Neuronal stem cell (in vitro differentiated cells): ENCODE measurements at regions not wholly inside any gene's neighbourhood (a gene's known extent, or its start where the extent isn't known, plus 50 kb on each side); places are given as distances from the start of the nearest gene placed in this dataset.

Source experiments
- DNase-seq: peaks from one replicate; pipeline ENCODE4 v3.0.0-alpha.2; 2013; ENCODE audit warnings: low spot score
- H2AFZ ChIP-seq: one replicate; pipeline ENCODE4 v1.6.1; 2013; ENCODE audit warnings: mild to moderate bottlenecking, low read length, inconsistent platforms
- H2AK5ac ChIP-seq: 2 replicates; pipeline ENCODE4 v1.6.1; 2013; ENCODE audit warnings: low read depth, mild to moderate bottlenecking, inconsistent platforms, low read length, moderate library complexity, mixed read lengths
- H2BK120ac ChIP-seq: 2 replicates; pipeline ENCODE4 v1.6.1; 2013; ENCODE audit warnings: low read depth, mild to moderate bottlenecking, inconsistent platforms, low read length, moderate library complexity, mixed read lengths
- H2BK12ac ChIP-seq: one replicate; pipeline ENCODE4 v1.6.1; 2013; ENCODE audit warnings: low read length, inconsistent platforms
- H2BK15ac ChIP-seq: 2 replicates; pipeline ENCODE4 v1.6.1; 2013; ENCODE audit warnings: mild to moderate bottlenecking, low read length, inconsistent platforms, mixed read lengths
- H2BK5ac ChIP-seq: one replicate; pipeline ENCODE4 v1.6.1; 2013; ENCODE audit warnings: inconsistent platforms, mild to moderate bottlenecking, low read length, moderate library complexity
- H3K14ac ChIP-seq: one replicate; pipeline ENCODE4 v1.6.1; 2013; ENCODE audit warnings: low read length, inconsistent platforms
- H3K18ac ChIP-seq: 2 replicates; pipeline ENCODE4 v1.6.1; 2013; ENCODE audit warnings: low read length, inconsistent platforms
- H3K23ac ChIP-seq: 2 replicates; pipeline ENCODE4 v1.6.1; 2013; ENCODE audit warnings: low read depth, mild to moderate bottlenecking, mixed read lengths, low read length, inconsistent platforms; ENCODE audit not compliant: poor library complexity
- H3K27ac ChIP-seq: replicated peaks from 3 replicates; pipeline ENCODE4 v1.5.1; 2013; ENCODE audit warnings: low read length, inconsistent platforms
- H3K27me3 ChIP-seq, 3 experiments: 2 replicates each; pipeline ENCODE4 v1.6.1; 2013; ENCODE audit warnings: low read length in 3 of 3, mild to moderate bottlenecking in 2 of 3, inconsistent platforms in 1 of 3, low read depth in 1 of 3, mixed read lengths in 1 of 3, moderate library complexity in 1 of 3; ENCODE audit not compliant: control insufficient read depth in 3 of 3, insufficient read depth in 3 of 3
- H3K36me3 ChIP-seq, 2 donors: replicated peaks in 1 of 2; 2 replicates each; pipeline ENCODE4 v1.6.1; 2013; ENCODE audit warnings: low read length in 2 of 2; ENCODE audit not compliant: control insufficient read depth in 2 of 2, insufficient read depth in 2 of 2
- H3K4ac ChIP-seq: 2 replicates; pipeline ENCODE4 v1.6.1; 2013; ENCODE audit warnings: inconsistent platforms, mild to moderate bottlenecking, low read length, moderate library complexity
- H3K4me1 ChIP-seq, 2 donors: 1 replicate in 1 of 2; 2 replicates in 1 of 2; pipeline ENCODE4 v1.6.1; 2013; ENCODE audit warnings: low read length in 2 of 2, low read depth in 1 of 2; ENCODE audit not compliant: control insufficient read depth in 2 of 2, insufficient read depth in 1 of 2
- H3K4me2 ChIP-seq: one replicate; pipeline ENCODE4 v1.6.1; 2013; ENCODE audit warnings: mild to moderate bottlenecking, low read length, inconsistent platforms; ENCODE audit not compliant: insufficient read depth, poor library complexity, severe bottlenecking
- H3K4me3 ChIP-seq, 2 donors: 2 replicates each; pipeline ENCODE4 v1.5.1; 2013; ENCODE audit warnings: low read length in 2 of 2, mild to moderate bottlenecking in 2 of 2, inconsistent platforms in 1 of 2, moderate library complexity in 1 of 2
- H3K79me1 ChIP-seq: one replicate; pipeline ENCODE4 v1.6.1; 2013; ENCODE audit warnings: low read depth, mild to moderate bottlenecking, inconsistent platforms, low read length, moderate library complexity
- H3K9ac ChIP-seq: one replicate; pipeline ENCODE4 v1.6.1; 2013; ENCODE audit warnings: mild to moderate bottlenecking, low read depth, low read length, inconsistent platforms; ENCODE audit not compliant: poor library complexity
- H3K9me3 ChIP-seq, 2 donors: replicated peaks in 1 of 2; 2 replicates each; pipeline versions ENCODE3 to v1.6.1; 2013; ENCODE audit warnings: low read length in 2 of 2, mild to moderate bottlenecking in 2 of 2, inconsistent platforms in 1 of 2, low read depth in 1 of 2, mixed read lengths in 1 of 2, moderate library complexity in 1 of 2; ENCODE audit not compliant: control insufficient read depth in 2 of 2, insufficient read depth in 1 of 2
- H4K8ac ChIP-seq: one replicate; pipeline ENCODE4 v1.6.1; 2013; ENCODE audit warnings: low read depth, mild to moderate bottlenecking, inconsistent platforms, low read length, moderate library complexity
- H4K91ac ChIP-seq: one replicate; pipeline ENCODE4 v1.6.1; 2013; ENCODE audit warnings: low read length, low read depth, mild to moderate bottlenecking, inconsistent platforms; ENCODE audit not compliant: poor library complexity
- WGBS, 2 donors: extraction: QIAGEN DNeasy Blood & Tissue Kit; methylation state at CpG; one replicate each; pipeline ENCODE4 v1.1.7; 2013; ENCODE audit warnings: missing lambda C conversion rate in 2 of 2, mixed read lengths in 1 of 2; ENCODE audit not compliant: insufficient read length in 2 of 2, insufficient replicate concordance in 1 of 2; ENCODE audit errors: extremely low coverage in 2 of 2; 5-methylcytosine and 5-hydroxymethylcytosine counted together

DNA sequence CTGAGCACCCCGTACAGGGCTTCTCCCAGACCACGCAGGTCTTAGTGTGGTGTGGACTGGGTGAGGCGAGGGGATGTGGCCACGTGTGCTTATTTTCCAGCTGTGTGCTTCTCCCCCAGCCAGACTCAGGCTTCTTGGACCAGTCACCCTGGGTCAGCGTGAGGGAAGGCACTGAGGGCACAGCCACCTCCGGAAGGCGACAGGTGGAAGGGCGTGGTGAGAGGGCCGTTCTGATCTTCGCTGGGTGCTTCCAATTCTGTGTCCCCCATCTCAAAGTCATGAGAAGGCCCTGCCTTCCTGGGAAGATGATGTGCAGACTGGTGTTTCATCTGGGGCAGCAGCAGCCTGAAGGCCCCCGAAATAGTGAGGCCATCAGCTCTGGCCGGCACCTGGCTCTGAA is 169.7 kb upstream of the MYCN start:
- no peaks in the 10 kb centered on the region for H3K79me1 ChIP-seq
- H3K4ac ChIP-seq = no peak overlapping the region
- H3K18ac ChIP-seq = peak overlapping the region; percentile 36
- no peak overlapping the region for H3K14ac ChIP-seq
- H3K27me3 ChIP-seq = peaks cover 0 to 20% (median 0%) of the 10 kb centered on the region in 3 experiments
- no CpG with 5 or more reads among the region's 12 CpGs for WGBS, 2 donors
- no peak overlapping the region for H3K4me2 ChIP-seq
- no peak overlapping the region for H3K9ac ChIP-seq
- peak overlapping the region; percentile 44 for H2BK5ac ChIP-seq
- peak overlapping the region; percentile 88 for H2AK5ac ChIP-seq
- H4K8ac ChIP-seq = no peak overlapping the region
- H3K36me3 ChIP-seq = no peaks in the 10 kb centered on the region
- H3K4me1 ChIP-seq = peaks cover 13 to 19% of the 10 kb centered on the region in 2 donors
- H3K23ac ChIP-seq = no peak overlapping the region
- H3K4me3 ChIP-seq = no peak overlapping the region
- H2AFZ ChIP-seq = no peak overlapping the region
- no peak overlapping the region for H3K27ac ChIP-seq
- peak overlapping the region; percentile 87 for H2BK15ac ChIP-seq
- H2BK12ac ChIP-seq = peak overlapping the region; percentile 44
- no peaks in the 10 kb centered on the region for H3K9me3 ChIP-seq
- no peak overlapping the region for H4K91ac ChIP-seq
- no peak overlapping the region for H2BK120ac ChIP-seq
- DNase-seq = no peak

DNA sequence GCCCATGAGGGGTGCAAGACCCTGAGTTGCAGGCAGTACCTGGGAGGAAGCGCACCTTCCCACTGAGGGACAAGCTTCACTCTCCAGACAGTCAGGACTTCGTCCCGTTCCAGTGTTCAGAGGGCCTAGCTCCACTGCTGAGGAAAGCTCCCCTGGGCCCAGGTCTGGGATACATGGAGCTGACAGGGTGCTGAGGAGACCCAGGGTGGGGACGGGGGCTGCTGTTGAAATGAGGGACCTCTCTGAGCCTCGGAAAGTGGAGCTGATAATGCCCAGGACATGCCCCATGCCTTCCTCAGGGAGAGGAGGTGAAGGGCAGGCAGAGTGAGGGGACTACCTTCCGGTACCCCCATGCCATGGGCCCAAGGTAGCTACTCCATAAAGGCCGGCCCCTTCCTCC is 169.2 kb upstream of the MYCN start:
- Histone ChIP-seq H2AFZ (no peak overlapping the region), H3K27me3 (peaks cover 0 to 20% (median 0%) of the 10 kb centered on the region in 3 experiments), H2AK5ac (peak overlapping the region; percentile 88), H3K18ac (peak overlapping the region; percentile 72), H4K8ac (no peak overlapping the region), H3K36me3 (no peaks in the 10 kb centered on the region), H3K14ac (no peak overlapping the region), H4K91ac (peak overlapping the region; percentile 99), H3K9ac (no peak overlapping the region), H3K9me3 (no peaks in the 10 kb centered on the region), H3K4ac (peak overlapping the region; percentile 45), H3K79me1 (no peaks in the 10 kb centered on the region), H2BK12ac (peak overlapping the region; percentile 80), H2BK120ac (peak overlapping the region; percentile 52), H3K23ac (peak overlapping the region; percentile 49), H2BK15ac (peak overlapping the region; percentile 87), H3K4me2 (no peak overlapping the region), H3K4me3 (no peak overlapping the region), H3K27ac (no peak overlapping the region), H2BK5ac (peak overlapping the region; percentile 92), H3K4me1 (peaks cover 13 to 18% of the 10 kb centered on the region in 2 donors)
- DNase-seq = no peak
- WGBS, 2 donors = no CpG with 5 or more reads among the region's 7 CpGs

DNA sequence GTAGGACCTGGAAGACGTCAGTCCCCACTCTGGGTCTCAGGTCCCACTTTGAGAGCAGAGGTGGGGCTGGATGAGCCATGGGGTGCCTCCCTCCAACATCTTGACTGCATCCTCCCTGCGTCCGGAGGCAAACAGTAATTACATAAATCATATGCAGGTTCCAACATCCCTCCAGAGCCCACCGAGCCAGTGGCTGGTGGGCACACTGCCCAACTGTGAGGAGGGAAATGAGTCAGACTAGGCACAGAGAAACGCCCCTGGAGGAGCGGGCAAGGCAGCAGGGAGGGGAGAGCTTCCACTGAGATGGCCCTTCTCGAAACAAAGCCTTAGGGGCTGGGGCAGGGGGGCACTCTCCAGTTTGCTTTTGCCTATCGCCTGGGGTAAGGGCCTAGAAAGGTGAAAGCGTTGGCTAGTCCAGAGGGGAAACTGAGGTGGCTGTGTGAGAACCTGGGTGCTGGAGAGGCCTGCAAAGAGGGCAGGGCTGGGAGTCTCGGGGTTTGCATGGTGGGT is 168.2 kb upstream of the MYCN start:
- DNase-seq = no peak
- Histone ChIP-seq H2BK120ac (no peak overlapping the region), H3K4me1 (peaks cover 13 to 16% of the 10 kb centered on the region in 2 donors)

DNA sequence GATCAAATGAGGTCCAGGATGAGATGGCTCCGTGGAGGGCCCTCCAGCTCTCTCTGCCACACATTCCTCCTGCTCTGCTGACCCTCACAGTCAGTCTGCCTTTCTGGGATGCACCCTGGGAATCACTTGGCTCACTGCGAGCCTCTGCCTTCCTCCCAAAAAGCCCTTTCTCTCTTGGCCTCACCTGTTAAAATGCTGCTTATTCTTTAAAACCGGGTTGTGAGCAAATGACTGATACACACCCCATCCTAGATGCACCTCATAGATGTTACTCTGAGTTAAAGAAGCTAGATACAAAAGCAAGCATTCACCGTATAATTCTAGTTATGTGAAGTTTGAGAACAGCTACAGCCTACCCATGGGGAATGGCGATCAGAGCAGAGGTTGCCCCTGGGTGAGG is 167.7 kb upstream of the MYCN start:
- Histone ChIP-seq H3K4me3 (no peak overlapping the region), H2BK15ac (peak overlapping the region; percentile 75), H2AFZ (no peak overlapping the region), H2BK5ac (no peak overlapping the region), H4K91ac (no peak overlapping the region), H3K9ac (no peak overlapping the region), H3K79me1 (no peaks in the 10 kb centered on the region), H3K4me1 (peaks cover 13 to 15% of the 10 kb centered on the region in 2 donors), H3K18ac (no peak overlapping the region), H3K27me3 (peaks cover 0 to 20% (median 0%) of the 10 kb centered on the region in 3 experiments), H2BK120ac (no peak overlapping the region), H2AK5ac (peak overlapping the region; percentile 38), H3K9me3 (no peaks in the 10 kb centered on the region), H3K27ac (no peak overlapping the region), H3K23ac (peak overlapping the region; percentile 38), H3K14ac (no peak overlapping the region), H3K36me3 (no peaks in the 10 kb centered on the region), H3K4ac (no peak overlapping the region), H3K4me2 (no peak overlapping the region), H4K8ac (no peak overlapping the region), H2BK12ac (no peak overlapping the region)
- DNase-seq = no peak
- WGBS, 2 donors = no CpG with 5 or more reads among the region's 5 CpGs

More for the DNA sequence above, 168.2 kb upstream of the MYCN start:
- Histone ChIP-seq H4K8ac (no peak overlapping the region), H3K4me2 (no peak overlapping the region), H2BK5ac (peak overlapping the region; percentile 92), H2AK5ac (peak overlapping the region; percentile 88), H3K18ac (peak overlapping the region; percentile 67), H2AFZ (no peak overlapping the region), H3K9ac (no peak overlapping the region), H2BK12ac (no peak overlapping the region), H4K91ac (no peak overlapping the region), H3K14ac (no peak overlapping the region), H3K27me3 (peaks cover 0 to 20% (median 0%) of the 10 kb centered on the region in 3 experiments), H3K27ac (no peak overlapping the region), H3K79me1 (no peaks in the 10 kb centered on the region), H3K9me3 (no peaks in the 10 kb centered on the region), H2BK15ac (peak overlapping the region; percentile 75), H3K4ac (no peak overlapping the region), H3K23ac (peak overlapping the region; percentile 38), H3K36me3 (no peaks in the 10 kb centered on the region), H3K4me3 (no peak overlapping the region)
- no CpG with 5 or more reads among the region's 10 CpGs for WGBS, 2 donors
